ENCODE measurements at regions not wholly inside any gene's neighbourhood (a gene's known extent, or its start where the extent isn't known, plus 50 kb on each side); places are given as distances from the start of the nearest gene placed in this dataset.

DNA sequence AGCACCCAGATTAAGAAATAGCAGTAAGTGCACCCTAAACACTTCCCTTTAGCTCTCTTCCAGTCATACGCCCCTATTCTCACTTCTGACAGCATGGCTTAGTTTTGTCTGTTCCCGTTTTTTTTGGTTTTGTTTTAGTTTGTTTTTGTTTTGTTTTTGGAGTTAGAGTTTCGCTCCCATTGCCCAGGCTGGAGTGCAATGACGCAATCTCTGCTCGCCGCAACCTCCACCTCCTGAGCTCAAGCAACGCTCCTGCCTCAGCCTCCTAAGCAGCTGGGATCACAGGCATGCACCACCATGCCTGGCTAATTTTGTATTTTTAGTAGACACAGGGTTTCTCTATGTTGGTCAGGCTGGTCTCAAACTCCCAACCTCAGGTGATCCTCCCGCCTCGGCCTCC lies 2067.7 kb downstream of the SUCLG1 start:
- Histone ChIP-seq H3K4me3 (ENCODE audit: low read length) (no peak overlapping the region), H3K27ac (ENCODE audit: low read length) (no peak overlapping the region), H3K9me2 (replicated peaks; ENCODE audit: insufficient read depth, low read length) (no peaks in the 10 kb centered on the region), H3K4me1 (ENCODE audit: low read length) (no peaks in the 10 kb centered on the region), H2AFZ (ENCODE audit: low read length) (no peak overlapping the region), H3F3A (ENCODE audit: insufficient read depth, low read length) (no peaks in the 10 kb centered on the region), H3K27me3 (replicated peaks; ENCODE audit: insufficient read depth, low read length) (no peaks in the 10 kb centered on the region), H3K36me3 (replicated peaks; ENCODE audit: insufficient read depth, low read length) (no peaks in the 10 kb centered on the region), H3K9ac (ENCODE audit: low read length) (no peak overlapping the region), H3K4me2 (ENCODE audit: low read depth, low read length) (no peak overlapping the region), H4K20me1 (ENCODE audit: insufficient read depth, low read length) (no peaks in the 10 kb centered on the region), H3K79me2 (ENCODE audit: low read length) (no peaks in the 10 kb centered on the region), H3K9me3 (replicated peaks; ENCODE audit: insufficient read depth, low read length) (no peaks in the 10 kb centered on the region)
- TF ChIP-seq EZH2phosphoT487 (IDR thresholded peaks at IDR 0.05; ENCODE audit: low read length) (no peak), EZH2 (optimal IDR thresholded peaks at IDR 0.05; ENCODE audit: low read depth, low read length) (no peak)
- TF ChIP-seq, protein P1, sequence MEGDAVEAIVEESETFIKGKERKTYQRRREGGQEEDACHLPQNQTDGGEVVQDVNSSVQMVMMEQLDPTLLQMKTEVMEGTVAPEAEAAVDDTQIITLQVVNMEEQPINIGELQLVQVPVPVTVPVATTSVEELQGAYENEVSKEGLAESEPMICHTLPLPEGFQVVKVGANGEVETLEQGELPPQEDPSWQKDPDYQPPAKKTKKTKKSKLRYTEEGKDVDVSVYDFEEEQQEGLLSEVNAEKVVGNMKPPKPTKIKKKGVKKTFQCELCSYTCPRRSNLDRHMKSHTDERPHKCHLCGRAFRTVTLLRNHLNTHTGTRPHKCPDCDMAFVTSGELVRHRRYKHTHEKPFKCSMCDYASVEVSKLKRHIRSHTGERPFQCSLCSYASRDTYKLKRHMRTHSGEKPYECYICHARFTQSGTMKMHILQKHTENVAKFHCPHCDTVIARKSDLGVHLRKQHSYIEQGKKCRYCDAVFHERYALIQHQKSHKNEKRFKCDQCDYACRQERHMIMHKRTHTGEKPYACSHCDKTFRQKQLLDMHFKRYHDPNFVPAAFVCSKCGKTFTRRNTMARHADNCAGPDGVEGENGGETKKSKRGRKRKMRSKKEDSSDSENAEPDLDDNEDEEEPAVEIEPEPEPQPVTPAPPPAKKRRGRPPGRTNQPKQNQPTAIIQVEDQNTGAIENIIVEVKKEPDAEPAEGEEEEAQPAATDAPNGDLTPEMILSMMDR (IDR thresholded peaks at IDR 0.05; ENCODE audit: low read length) = no peak
- DNase-seq = no peak

DNA sequence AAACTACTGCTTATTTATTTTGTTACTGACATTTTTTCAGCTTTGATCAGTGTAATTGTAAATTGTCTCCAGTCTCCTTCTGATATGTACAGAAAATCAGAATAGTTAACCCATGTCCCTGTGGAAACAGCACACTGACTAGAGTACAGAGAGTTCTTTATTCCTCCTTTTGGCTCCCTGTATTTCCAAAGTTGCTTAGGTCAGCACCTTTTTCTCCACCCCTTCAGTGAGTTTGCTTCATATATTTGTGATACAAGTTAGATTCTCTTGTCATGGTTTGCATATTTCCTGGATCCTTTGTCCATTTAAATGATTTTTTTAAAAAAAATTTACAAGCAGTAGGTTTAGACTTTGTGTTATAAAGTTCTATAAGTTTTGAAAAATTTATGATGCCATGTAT lies 2051.1 kb upstream of the LRRTM1 start:
- TF ChIP-seq, protein P1 (IDR thresholded peaks at IDR 0.05; ENCODE audit: low read length) = no peak
- no peak for TF ChIP-seq EZH2 (optimal IDR thresholded peaks at IDR 0.05; ENCODE audit: low read depth, low read length)
- no peak for TF ChIP-seq EZH2phosphoT487 (IDR thresholded peaks at IDR 0.05; ENCODE audit: low read length)
- Histone ChIP-seq H3K27me3 (replicated peaks; ENCODE audit: insufficient read depth, low read length) (no peaks in the 10 kb centered on the region), H3K4me2 (ENCODE audit: low read depth, low read length) (no peak overlapping the region), H3K4me3 (ENCODE audit: low read length) (no peak overlapping the region), H3K9me3 (replicated peaks; ENCODE audit: insufficient read depth, low read length) (no peaks in the 10 kb centered on the region), H3K9me2 (replicated peaks; ENCODE audit: insufficient read depth, low read length) (no peaks in the 10 kb centered on the region), H3F3A (ENCODE audit: insufficient read depth, low read length) (no peaks in the 10 kb centered on the region), H3K4me1 (ENCODE audit: low read length) (no peaks in the 10 kb centered on the region), H3K79me2 (ENCODE audit: low read length) (no peaks in the 10 kb centered on the region), H4K20me1 (ENCODE audit: insufficient read depth, low read length) (no peaks in the 10 kb centered on the region), H2AFZ (ENCODE audit: low read length) (no peak overlapping the region), H3K27ac (ENCODE audit: low read length) (no peak overlapping the region), H3K9ac (ENCODE audit: low read length) (no peak overlapping the region), H3K36me3 (replicated peaks; ENCODE audit: insufficient read depth, low read length) (no peaks in the 10 kb centered on the region)
- no peak for DNase-seq

DNA sequence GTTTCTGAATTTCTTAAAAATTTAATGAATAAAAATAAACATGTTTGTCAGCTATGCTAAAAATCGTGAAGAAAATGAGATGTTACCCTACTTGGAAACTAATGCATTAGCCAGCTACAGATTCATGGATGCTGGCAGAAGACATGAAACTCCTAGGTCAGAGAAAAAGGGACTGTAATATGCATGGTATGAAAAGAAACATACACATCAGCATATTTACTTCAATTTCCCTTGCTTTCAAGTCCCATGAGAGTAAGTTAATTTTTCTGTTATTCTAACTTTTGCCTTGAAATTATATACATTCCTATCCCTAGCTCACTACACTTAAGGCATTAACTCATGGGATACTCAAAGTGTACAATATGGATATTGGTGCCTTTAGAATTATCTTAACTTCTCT lies 2041.4 kb upstream of the LRRTM1 start:
- Histone ChIP-seq H3K9ac (ENCODE audit: low read length) (no peak overlapping the region), H3F3A (ENCODE audit: insufficient read depth, low read length) (peaks cover 1% of the 10 kb centered on the region; the same call in 1 of the 2 replicates), H3K4me2 (ENCODE audit: low read depth, low read length) (no peak overlapping the region), H3K36me3 (replicated peaks; ENCODE audit: insufficient read depth, low read length) (no peaks in the 10 kb centered on the region), H3K4me1 (ENCODE audit: low read length) (peaks cover 1% of the 10 kb centered on the region), H3K9me3 (replicated peaks; ENCODE audit: insufficient read depth, low read length) (no peaks in the 10 kb centered on the region; the same call in 1 of the 2 replicates), H2AFZ (ENCODE audit: low read length) (no peak overlapping the region), H3K9me2 (replicated peaks; ENCODE audit: insufficient read depth, low read length) (no peaks in the 10 kb centered on the region), H3K79me2 (ENCODE audit: low read length) (no peaks in the 10 kb centered on the region), H3K27me3 (replicated peaks; ENCODE audit: insufficient read depth, low read length) (no peaks in the 10 kb centered on the region), H3K4me3 (ENCODE audit: low read length) (no peak overlapping the region), H4K20me1 (ENCODE audit: insufficient read depth, low read length) (no peaks in the 10 kb centered on the region), H3K27ac (ENCODE audit: low read length) (no peak overlapping the region)
- TF ChIP-seq EZH2 (optimal IDR thresholded peaks at IDR 0.05; ENCODE audit: low read depth, low read length) = no peak
- TF ChIP-seq, protein P1 (IDR thresholded peaks at IDR 0.05; ENCODE audit: low read length) = no peak
- TF ChIP-seq EZH2phosphoT487 (IDR thresholded peaks at IDR 0.05; ENCODE audit: low read length) = no peak
- no peak for DNase-seq
